Fibroblast of mammary gland (primary cell): ENCODE measurements at regions not wholly inside any gene's neighbourhood (a gene's known extent, or its start where the extent isn't known, plus 50 kb on each side); places are given as distances from the start of the nearest gene placed in this dataset.
A peak's percentile ranks its signal among the peaks of the same experiment; 100 is the strongest.

ENCODE experiments used
- DNase-seq: peaks from one replicate; pipeline ENCODE4 v3.0.0-alpha.2; 2010; ENCODE audit warnings: low read depth
- H3K4me3 ChIP-seq: 2 replicates; pipeline ENCODE4 v1.5.1; 2011; ENCODE audit warnings: low read depth, mild to moderate bottlenecking, low read length, moderate library complexity; ENCODE audit not compliant: control insufficient read depth
- CTCF ChIP-seq: conservative IDR thresholded peaks from 2 replicates; pipeline ENCODE4 v1.5.1; 2011; ENCODE audit warnings: low read depth, low read length, inconsistent platforms; ENCODE audit not compliant: control insufficient read depth, insufficient read depth

DNA sequence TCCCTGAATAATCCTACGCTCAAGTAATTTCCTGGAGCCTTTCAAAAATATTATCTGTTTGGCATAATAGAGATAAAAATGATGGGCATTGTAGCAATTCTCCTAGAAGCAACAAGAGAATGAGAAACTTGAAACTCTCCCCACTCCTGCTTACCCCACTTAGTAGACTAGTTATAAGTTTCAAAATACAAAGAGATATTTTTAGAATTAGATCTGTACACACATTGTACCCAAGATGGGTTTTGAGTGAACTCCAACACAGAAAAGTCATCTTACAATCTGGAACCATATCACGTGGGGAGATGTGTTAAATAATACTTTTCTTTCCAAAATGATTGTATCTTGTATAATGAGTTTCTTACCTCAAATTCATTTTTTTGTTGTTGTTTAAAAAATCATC is 484.9 kb downstream of the LPIN1 start:
- TF ChIP-seq CTCF, result no peak
- no peak for DNase-seq
- no peak overlapping the region for H3K4me3 ChIP-seq

GRCh38 chr2:12232876-12233275 is 483.9 kb upstream of the TRIB2 start:
- H3K4me3 ChIP-seq, result no peak overlapping the region
- no peak for DNase-seq
- no peak for TF ChIP-seq CTCF

GRCh38 chr2:12236136-12236844 is 480.4 kb upstream of the TRIB2 start:
- H3K4me3 ChIP-seq, result no peak overlapping the region
- TF ChIP-seq CTCF, result no peak
- DNase-seq, result peak; percentile 57

GRCh38 chr2:12240206-12240605 is 476.5 kb upstream of the TRIB2 start:
- DNase-seq, result no peak
- TF ChIP-seq CTCF, result no peak
- no peak overlapping the region for H3K4me3 ChIP-seq

DNA sequence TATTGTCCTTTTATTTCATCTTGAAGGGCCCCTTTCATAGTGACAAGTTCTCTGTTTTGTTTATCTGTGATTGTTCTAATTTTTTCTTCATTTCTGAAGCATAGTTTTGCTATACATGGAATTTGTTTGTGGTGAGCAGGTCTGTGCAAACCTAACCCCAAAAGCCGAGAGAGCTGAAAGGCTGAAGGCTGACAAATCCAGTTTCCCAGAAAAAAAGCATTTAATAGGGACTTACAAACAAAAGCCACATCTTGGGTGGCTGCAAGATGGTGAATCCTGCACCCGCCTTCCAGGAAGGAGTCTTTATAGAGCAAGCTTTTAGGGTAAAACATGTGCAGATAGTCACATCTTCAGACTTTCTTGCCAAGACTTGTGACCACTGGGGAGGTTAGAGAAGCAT is 473.4 kb upstream of the TRIB2 start:
- DNase-seq, result no peak
- TF ChIP-seq CTCF, result no peak
- no peak overlapping the region for H3K4me3 ChIP-seq

DNA sequence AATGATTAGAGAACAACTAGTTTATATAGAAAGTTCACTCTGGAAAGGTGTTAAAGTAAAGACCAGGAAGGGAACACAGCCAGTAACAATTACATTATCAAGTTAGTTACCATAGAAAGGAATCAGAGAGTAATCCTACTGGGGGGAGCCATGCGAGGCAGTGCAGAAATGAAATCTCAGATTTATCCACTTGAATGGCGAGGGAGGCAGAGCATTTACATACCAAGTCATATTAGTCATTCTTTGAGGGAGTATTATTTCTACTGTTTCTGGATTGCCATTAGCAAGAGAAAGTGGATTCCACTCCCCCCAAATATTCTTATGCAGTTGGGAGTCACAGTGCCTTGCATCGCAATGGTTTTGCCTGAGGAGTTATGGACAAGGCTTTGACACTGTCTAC is 472.7 kb upstream of the TRIB2 start:
- no peak for DNase-seq
- no peak for TF ChIP-seq CTCF
- H3K4me3 ChIP-seq, result no peak overlapping the region

DNA sequence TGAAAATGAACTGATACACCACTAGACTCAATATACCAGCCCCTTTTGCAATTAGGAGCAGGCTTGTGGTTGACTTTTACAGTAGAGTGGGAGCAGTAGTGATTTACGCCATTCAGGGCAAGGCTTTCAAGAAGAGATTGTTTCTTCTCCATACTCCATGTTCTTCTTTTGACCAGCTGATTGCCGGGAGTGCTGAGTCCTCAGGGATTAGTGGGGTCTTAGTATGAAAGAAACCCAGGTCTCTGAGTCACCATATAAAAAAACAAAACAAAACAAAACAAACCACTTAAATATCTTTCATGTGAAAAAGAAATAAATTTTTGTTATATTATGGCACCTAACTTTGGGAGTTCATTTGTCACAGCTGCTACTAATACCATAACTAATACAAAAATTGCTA is 465.6 kb upstream of the TRIB2 start:
- no peak overlapping the region for H3K4me3 ChIP-seq
- no peak for TF ChIP-seq CTCF
- peak; percentile 45 for DNase-seq
